Panc1 (cell line): ENCODE measurements at regions not wholly inside any gene's neighbourhood (a gene's known extent, or its start where the extent isn't known, plus 50 kb on each side); places are given as distances from the start of the nearest gene placed in this dataset.

Experiments
- ATAC-seq: fragments of 200-7000 bp; cut with Tn5 transposase; 2 replicates; pipeline ENCODE4 v1.9.1; 2020; ENCODE audit warnings: mild to moderate bottlenecking, moderate library complexity
- BruUV-seq: library from RNA; stranded (reverse); fragments of 400-500 nt; replicated peaks from 2 replicates; lab custom pipeline; 2021; lab: Mats Ljungman, UMichigan
- CTCF ChIA-PET: fragments of 300-600 bp; sonication (Branson Sonifier 250); formaldehyde crosslinking; loops from one replicate; lab custom pipeline; 2022; ENCODE audit warnings: antibody characterized with exemption; lab: Charles Lee
- POLR2A ChIA-PET: fragments of 300-600 bp; sonication (Branson Sonifier 250); formaldehyde crosslinking; loops from one replicate; lab custom pipeline; 2022; ENCODE audit warnings: antibody characterized with exemption; lab: Charles Lee
- DNase-seq: peaks from one replicate; pipeline ENCODE4 v3.0.0-alpha.2; 2010; ENCODE audit warnings: low read depth, low spot score
- H3K27ac ChIP-seq: 2 replicates; pipeline ENCODE4 v1.5.1; 2011; ENCODE audit warnings: mild to moderate bottlenecking, low read length, inconsistent platforms
- H3K27me3 ChIP-seq: fragments of 200-500 bp; sonication (Bioruptor generic); 2 replicates; pipeline ENCODE4 v1.6.0; 2014; ENCODE audit warnings: low read length, inconsistent platforms; ENCODE audit not compliant: control insufficient read depth, insufficient read depth
- H3K36me3 ChIP-seq: fragments of 200-500 bp; sonication (Bioruptor generic); 2 replicates; pipeline ENCODE4 v1.5.1; 2014; ENCODE audit warnings: inconsistent platforms, mild to moderate bottlenecking, low read length, moderate library complexity; ENCODE audit not compliant: control insufficient read depth, insufficient read depth
- H3K4me1 ChIP-seq: 2 replicates; pipeline ENCODE4 v1.5.1; 2011; ENCODE audit warnings: inconsistent platforms, mild to moderate bottlenecking, low read length, moderate library complexity; ENCODE audit not compliant: control insufficient read depth, insufficient read depth
- H3K4me3 ChIP-seq, 2 experiments: 2 replicates each; pipeline ENCODE4 v1.5.1; 2011 to 2012; ENCODE audit warnings: low read depth in 2 of 2, low read length in 2 of 2, mild to moderate bottlenecking in 2 of 2, inconsistent platforms in 1 of 2, moderate library complexity in 1 of 2
- H3K9me3 ChIP-seq: fragments of 200-500 bp; sonication (Bioruptor generic); 2 replicates; pipeline ENCODE4 v1.5.1; 2014; ENCODE audit warnings: low read depth, mild to moderate bottlenecking, inconsistent platforms, low read length, moderate library complexity; ENCODE audit not compliant: control insufficient read depth, insufficient read depth
- CTCF ChIP-seq: fragments of 450-650 bp; IDR thresholded peaks from 2 replicates; pipeline ENCODE4 v1.5.1; 2017; ENCODE audit warnings: mild to moderate bottlenecking
- POLR2AphosphoS5 ChIP-seq: IDR thresholded peaks from 2 replicates; pipeline ENCODE4 v1.6.1; 2012; ENCODE audit warnings: mild to moderate bottlenecking, low read depth, low read length, moderate library complexity
- REST ChIP-seq, 2 experiments: IDR thresholded peaks; 2 replicates each; pipeline ENCODE4 v1.6.1; 2011 to 2012; ENCODE audit warnings: low read depth in 2 of 2, control low read depth in 1 of 2, low read length in 1 of 2, mild to moderate bottlenecking in 1 of 2, moderate library complexity in 1 of 2; ENCODE audit not compliant: insufficient read depth in 1 of 2
- SIN3A ChIP-seq: IDR thresholded peaks from 2 replicates; pipeline ENCODE4 v1.6.1; 2012; ENCODE audit warnings: low read depth, mild to moderate bottlenecking, low read length, moderate library complexity, borderline replicate concordance; ENCODE audit not compliant: insufficient read depth
- TCF7L2 ChIP-seq: IDR thresholded peaks from 2 replicates; pipeline ENCODE4 v1.6.1; 2011; ENCODE audit warnings: mild to moderate bottlenecking, low read depth, low read length, inconsistent platforms
- in situ Hi-C: cut with HindIII; loops from 2 replicates; pipeline ENCODE4 v1.10.0; 2016; ENCODE audit warnings: low sequenced_read_pairs, low pct_unique_long_range_greater_than_20kb
- intact Hi-C: fragments of 100-400 bp; cut with micrococcal nuclease; formaldehyde crosslinking; loops from one replicate; pipeline ENCODE4 v1.10.0; 2022; ENCODE audit not compliant: unreplicated experiment

GRCh38 chr4:138740816-138741745 is 274.5 kb upstream of the NOCT start:
- CTCF ChIA-PET: no interaction called here
- H3K9me3 ChIP-seq: no peaks in the 10 kb centered on the region
- no peaks in the 10 kb centered on the region; the same call in 1 of the 2 replicates for H3K27me3 ChIP-seq
- no peak for ATAC-seq
- H3K36me3 ChIP-seq: no peaks in the 10 kb centered on the region
- in situ Hi-C loops (no loop called here), intact Hi-C loops (no loop called here)
- POLR2A ChIA-PET: no interaction called here
- no TSS peak for BruUV-seq
- DNase-seq: no peak
- TF ChIP-seq CTCF: no peak
- no peak for TF ChIP-seq REST (IDR thresholded peaks at IDR 0.05; ENCODE audit: insufficient read depth in 1 of 2, low read depth in 2 of 2, low read length in 1 of 2)
- TF ChIP-seq TCF7L2: no peak
- TF ChIP-seq POLR2AphosphoS5: no peak
- H3K4me3 ChIP-seq: no peak overlapping the region
- H3K4me1 ChIP-seq: no peaks in the 10 kb centered on the region
- no peak overlapping the region for H3K27ac ChIP-seq

GRCh38 chr4:138736362-138736761 is 279.2 kb upstream of the NOCT start:
- no TSS peak for BruUV-seq
- Histone ChIP-seq H3K27ac (no peak overlapping the region), H3K27me3 (no peaks in the 10 kb centered on the region), H3K36me3 (no peaks in the 10 kb centered on the region), H3K4me1 (no peaks in the 10 kb centered on the region), H3K4me3 (no peak overlapping the region), H3K9me3 (no peaks in the 10 kb centered on the region)
- intact Hi-C loops (no loop called here), in situ Hi-C loops (no loop called here)
- CTCF ChIA-PET: no interaction called here
- no peak for TF ChIP-seq POLR2AphosphoS5
- no peak for TF ChIP-seq CTCF
- TF ChIP-seq TCF7L2: no peak
- TF ChIP-seq SIN3A: no peak
- no peak for TF ChIP-seq REST (IDR thresholded peaks at IDR 0.05; ENCODE audit: insufficient read depth in 1 of 2, low read depth in 2 of 2, low read length in 1 of 2)
- ATAC-seq (no peak), DNase-seq (no peak)
- POLR2A ChIA-PET: no interaction called here
